ENCODE measurements at regions not wholly inside any gene's neighbourhood (a gene's known extent, or its start where the extent isn't known, plus 50 kb on each side); places are given as distances from the start of the nearest gene placed in this dataset.
A peak's percentile ranks its signal among the peaks of the same experiment; 100 is the strongest.

GRCh38 chr2:126827371-126827770 is 71.3 kb upstream of the TEX51 start:
- Histone ChIP-seq H3K4me1 (peaks cover 0 to 7% of the 10 kb centered on the region in 2 donors), H3K4me3 (no peak overlapping the region), H3K36me3 (no peaks in the 10 kb centered on the region), H3K9me3 (no peaks in the 10 kb centered on the region), H3K27ac (no peak overlapping the region), H3K27me3 (no peaks in the 10 kb centered on the region)
- DNase-seq = no peak
- intact Hi-C loops (cut with DNase I) = no loop called here
- no peak for ATAC-seq
- no peak for TF ChIP-seq CTCF (IDR thresholded peaks at IDR 0.05)

GRCh38 chr2:126828051-126828450 is 70.6 kb upstream of the TEX51 start:
- intact Hi-C loops (cut with DNase I) = no loop called here

GRCh38 chr2:126828491-126828890 is 70.2 kb upstream of the TEX51 start:
- Histone ChIP-seq H3K36me3 (no peaks in the 10 kb centered on the region), H3K9me3 (no peaks in the 10 kb centered on the region), H3K27ac (no peak overlapping the region), H3K4me1 (peaks cover 0 to 7% of the 10 kb centered on the region in 2 donors), H3K4me3 (no peak overlapping the region), H3K27me3 (no peaks in the 10 kb centered on the region)
- no peak for TF ChIP-seq CTCF (IDR thresholded peaks at IDR 0.05)
- DNase-seq (no peak), ATAC-seq (no peak)
- intact Hi-C loops (cut with DNase I) = no loop called here

More at GRCh38 chr2:126828051-126828450, 70.6 kb upstream of the TEX51 start:
- H3K27me3 ChIP-seq = no peaks in the 10 kb centered on the region
- no peak overlapping the region for H3K27ac ChIP-seq
- no peak overlapping the region for H3K4me3 ChIP-seq
- no peaks in the 10 kb centered on the region for H3K36me3 ChIP-seq
- DNase-seq (no peak), ATAC-seq (no peak)
- no peaks in the 10 kb centered on the region for H3K9me3 ChIP-seq
- peaks cover 0 to 7% of the 10 kb centered on the region in 2 donors for H3K4me1 ChIP-seq
- TF ChIP-seq CTCF (IDR thresholded peaks at IDR 0.05) = no peak

- ATAC-seq (peak; percentile 23), DNase-seq (no peak)
- TF ChIP-seq CTCF (IDR thresholded peaks at IDR 0.05) = no peak
- Histone ChIP-seq H3K4me3 (no peak overlapping the region), H3K9me3 (no peaks in the 10 kb centered on the region), H3K27me3 (no peaks in the 10 kb centered on the region), H3K27ac (no peak overlapping the region), H3K4me1 (peaks cover 0 to 7% of the 10 kb centered on the region in 2 donors), H3K36me3 (no peaks in the 10 kb centered on the region)
- intact Hi-C loops (cut with DNase I) = no loop called here
Measured at GRCh38 chr2:126831234-126832005, 67.3 kb upstream of the TEX51 start.

- intact Hi-C loops (cut with DNase I) = no loop called here
- ATAC-seq = no peak
- H3K9me3 ChIP-seq = no peaks in the 10 kb centered on the region
Measured at GRCh38 chr2:126832014-126832413, 66.7 kb upstream of the TEX51 start.

More at GRCh38 chr2:126832014-126832413, 66.7 kb upstream of the TEX51 start:
- H3K27me3 ChIP-seq = no peaks in the 10 kb centered on the region
- H3K27ac ChIP-seq = no peak overlapping the region
- TF ChIP-seq CTCF (IDR thresholded peaks at IDR 0.05) = no peak
- DNase-seq = no peak
- peaks cover 0 to 4% of the 10 kb centered on the region in 2 donors for H3K4me1 ChIP-seq
- H3K36me3 ChIP-seq = no peaks in the 10 kb centered on the region
- H3K4me3 ChIP-seq = no peak overlapping the region
